ENCODE measurements at regions not wholly inside any gene's neighbourhood (a gene's known extent, or its start where the extent isn't known, plus 50 kb on each side); places are given as distances from the start of the nearest gene placed in this dataset.

- no peak overlapping the region for H3K4me3 ChIP-seq (ENCODE audit: low read depth, low read length)
- H3K27me3 ChIP-seq (replicated peaks): no peaks in the 10 kb centered on the region
- no peak overlapping the region for H3K27ac ChIP-seq
- no peaks in the 10 kb centered on the region for H3K36me3 ChIP-seq (replicated peaks)
- peak; percentile 25 for DNase-seq
- no peak for TF ChIP-seq CTCF (IDR thresholded peaks at IDR 0.05; ENCODE audit: low read depth, low read length, missing control alignments)
- in situ Hi-C loops (cut with HindIII; ENCODE audit: low pct_ligation_motif_present, low sequenced_read_pairs): no loop called here
These were observed 538.3 kb upstream of the BTBD3 start for GRCh38 chr20:11379257-11380011.

GRCh38 chr20:11380283-11380682 lies 537.4 kb upstream of the BTBD3 start:
- no peak overlapping the region for H3K4me3 ChIP-seq (ENCODE audit: low read depth, low read length)
- no peak overlapping the region for H3K27ac ChIP-seq
- TF ChIP-seq CTCF (IDR thresholded peaks at IDR 0.05; ENCODE audit: low read depth, low read length, missing control alignments): no peak
- H3K36me3 ChIP-seq (replicated peaks): no peaks in the 10 kb centered on the region
- DNase-seq: no peak
- in situ Hi-C loops (cut with HindIII; ENCODE audit: low pct_ligation_motif_present, low sequenced_read_pairs): no loop called here
- no peaks in the 10 kb centered on the region for H3K27me3 ChIP-seq (replicated peaks)

GRCh38 chr20:11387189-11387754 lies 530.4 kb upstream of the BTBD3 start:
- no peak overlapping the region for H3K4me3 ChIP-seq (ENCODE audit: low read depth, low read length)
- in situ Hi-C loops (cut with HindIII; ENCODE audit: low pct_ligation_motif_present, low sequenced_read_pairs): no loop called here
- TF ChIP-seq CTCF (IDR thresholded peaks at IDR 0.05; ENCODE audit: low read depth, low read length, missing control alignments): no peak
- no peaks in the 10 kb centered on the region for H3K27me3 ChIP-seq (replicated peaks)
- H3K27ac ChIP-seq: peak overlapping the region; percentile 66
- no peaks in the 10 kb centered on the region for H3K36me3 ChIP-seq (replicated peaks)
- DNase-seq: peak; percentile 89

- no peak for DNase-seq
- in situ Hi-C loops (cut with HindIII; ENCODE audit: low pct_ligation_motif_present, low sequenced_read_pairs): no loop called here
- H3K27me3 ChIP-seq (replicated peaks): no peaks in the 10 kb centered on the region
- H3K4me3 ChIP-seq (ENCODE audit: low read depth, low read length): no peak overlapping the region
- H3K36me3 ChIP-seq (replicated peaks): no peaks in the 10 kb centered on the region
- no peak for TF ChIP-seq CTCF (IDR thresholded peaks at IDR 0.05; ENCODE audit: low read depth, low read length, missing control alignments)
- no peak overlapping the region for H3K27ac ChIP-seq
These were observed 528.5 kb upstream of the BTBD3 start for GRCh38 chr20:11389186-11389585.

GRCh38 chr20:11391591-11391990 lies 526.1 kb upstream of the BTBD3 start:
- Histone ChIP-seq H3K36me3 (replicated peaks) (no peaks in the 10 kb centered on the region), H3K27ac (no peak overlapping the region), H3K27me3 (replicated peaks) (no peaks in the 10 kb centered on the region), H3K4me3 (ENCODE audit: low read depth, low read length) (no peak overlapping the region)
- no peak for TF ChIP-seq CTCF (IDR thresholded peaks at IDR 0.05; ENCODE audit: low read depth, low read length, missing control alignments)
- in situ Hi-C loops (cut with HindIII; ENCODE audit: low pct_ligation_motif_present, low sequenced_read_pairs): no loop called here
- DNase-seq: no peak
